Fibroblast of pulmonary artery (primary cell): ENCODE measurements at regions not wholly inside any gene's neighbourhood (a gene's known extent, or its start where the extent isn't known, plus 50 kb on each side); places are given as distances from the start of the nearest gene placed in this dataset.

Experiments
- DNase-seq: peaks from one replicate; pipeline ENCODE4 v3.0.0-alpha.2; 2010; ENCODE audit warnings: low read depth
- H3K4me3 ChIP-seq: replicated peaks from 2 replicates; pipeline ENCODE4 v1.5.1; 2011; ENCODE audit warnings: low read depth, mild to moderate bottlenecking, control low read depth, low read length, moderate library complexity
- TF ChIP-seq, protein P1 (sequence below): IDR thresholded peaks from 2 replicates; pipeline ENCODE4 v1.5.1; 2011; ENCODE audit warnings: mild to moderate bottlenecking, control low read depth, low read length, inconsistent platforms; ENCODE audit errors: missing control alignments

DNA sequence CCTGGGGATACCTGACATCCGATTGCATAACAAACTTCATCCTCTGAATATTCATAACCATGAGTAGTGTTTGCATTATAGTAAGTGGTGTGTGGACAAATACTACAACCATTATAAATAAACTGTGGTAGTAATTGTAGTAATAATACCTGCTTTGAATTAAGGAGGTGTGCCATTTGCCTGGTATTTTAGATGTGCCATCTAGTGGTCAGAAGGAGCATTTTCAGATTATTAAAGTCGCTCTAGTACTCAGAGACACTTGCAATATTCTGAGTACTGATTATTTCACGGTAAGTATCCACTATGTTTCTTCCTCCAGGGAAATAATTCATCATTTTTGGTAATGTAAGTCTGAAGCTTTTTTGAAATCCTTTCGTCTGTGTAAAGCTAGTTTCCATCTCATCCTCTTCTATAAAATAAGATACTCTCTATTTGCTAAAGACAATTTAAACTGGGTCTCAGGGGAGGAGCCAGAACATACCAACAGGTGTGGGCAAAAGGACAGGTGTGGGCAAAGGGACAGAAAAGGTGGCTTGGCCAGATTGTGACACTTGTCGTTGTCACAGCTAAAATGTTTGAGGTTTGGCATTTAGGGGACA lies 115.3 kb upstream of the WDR11 start:
- no peak overlapping the region for H3K4me3 ChIP-seq
- TF ChIP-seq, protein P1, sequence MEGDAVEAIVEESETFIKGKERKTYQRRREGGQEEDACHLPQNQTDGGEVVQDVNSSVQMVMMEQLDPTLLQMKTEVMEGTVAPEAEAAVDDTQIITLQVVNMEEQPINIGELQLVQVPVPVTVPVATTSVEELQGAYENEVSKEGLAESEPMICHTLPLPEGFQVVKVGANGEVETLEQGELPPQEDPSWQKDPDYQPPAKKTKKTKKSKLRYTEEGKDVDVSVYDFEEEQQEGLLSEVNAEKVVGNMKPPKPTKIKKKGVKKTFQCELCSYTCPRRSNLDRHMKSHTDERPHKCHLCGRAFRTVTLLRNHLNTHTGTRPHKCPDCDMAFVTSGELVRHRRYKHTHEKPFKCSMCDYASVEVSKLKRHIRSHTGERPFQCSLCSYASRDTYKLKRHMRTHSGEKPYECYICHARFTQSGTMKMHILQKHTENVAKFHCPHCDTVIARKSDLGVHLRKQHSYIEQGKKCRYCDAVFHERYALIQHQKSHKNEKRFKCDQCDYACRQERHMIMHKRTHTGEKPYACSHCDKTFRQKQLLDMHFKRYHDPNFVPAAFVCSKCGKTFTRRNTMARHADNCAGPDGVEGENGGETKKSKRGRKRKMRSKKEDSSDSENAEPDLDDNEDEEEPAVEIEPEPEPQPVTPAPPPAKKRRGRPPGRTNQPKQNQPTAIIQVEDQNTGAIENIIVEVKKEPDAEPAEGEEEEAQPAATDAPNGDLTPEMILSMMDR, result peak; percentile 72
- peak; percentile 44 for DNase-seq

DNA sequence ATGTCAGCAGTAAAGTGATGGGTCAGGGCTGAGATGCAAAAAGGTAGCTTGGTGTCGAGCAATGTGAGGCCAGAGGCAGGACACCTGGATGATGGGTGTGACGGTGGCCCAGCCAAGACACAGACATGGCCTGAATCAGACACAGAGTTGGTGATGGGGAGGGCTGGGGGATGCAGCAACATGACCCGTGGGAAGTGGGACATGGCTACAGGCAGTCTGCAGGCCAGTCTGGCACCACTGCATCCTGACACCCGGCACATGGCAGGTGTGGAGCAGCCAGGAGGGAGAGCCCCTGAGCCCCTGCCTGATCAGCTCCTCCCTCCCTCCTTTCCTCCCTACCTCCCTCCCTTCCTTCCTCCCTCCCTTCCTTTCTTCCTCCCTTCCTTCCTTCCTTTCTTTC lies 114.8 kb upstream of the WDR11 start:
- H3K4me3 ChIP-seq, result no peak overlapping the region
- TF ChIP-seq, protein P1, result no peak
- DNase-seq, result no peak

DNA sequence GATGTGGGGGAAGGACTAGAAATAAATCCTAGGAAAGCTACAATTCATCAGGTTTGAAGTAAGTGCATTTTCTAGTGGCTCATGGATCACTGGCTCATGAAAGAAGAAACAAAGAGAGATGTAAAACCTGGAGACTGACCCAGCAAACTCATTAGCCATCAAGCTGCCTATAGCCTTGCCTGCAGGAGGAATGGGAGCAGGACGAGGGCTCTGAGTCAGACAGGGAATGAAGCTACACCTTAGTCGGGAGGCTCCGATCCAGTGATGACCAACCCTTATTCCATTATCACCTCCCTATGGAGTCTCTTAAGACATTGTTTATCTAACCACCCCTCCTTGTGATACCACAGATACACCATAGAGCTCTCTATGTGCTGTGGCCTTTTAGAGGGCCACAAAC lies 112.5 kb upstream of the WDR11 start:
- DNase-seq, result no peak
- TF ChIP-seq, protein P1, result no peak
- no peak overlapping the region for H3K4me3 ChIP-seq

DNA sequence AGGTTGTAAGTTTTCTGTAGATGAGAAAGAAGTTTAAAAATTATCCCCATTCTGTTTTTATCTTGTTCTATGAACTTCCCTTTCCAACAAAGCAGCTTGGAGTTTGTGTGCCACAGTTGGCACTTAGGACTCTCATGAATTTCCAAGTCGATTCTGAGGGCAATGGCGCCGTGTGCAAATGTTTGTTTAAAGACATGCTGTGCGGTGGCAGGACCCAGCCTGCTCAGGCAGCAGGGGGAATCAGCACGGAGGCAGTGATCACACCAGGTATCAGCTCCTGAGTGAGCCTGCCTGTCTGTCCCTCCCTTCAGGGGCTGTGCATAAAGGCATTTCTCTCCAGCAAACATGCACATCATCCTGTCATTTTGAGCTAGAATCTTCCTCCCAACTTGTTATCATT lies 109.8 kb upstream of the WDR11 start:
- no peak for DNase-seq
- TF ChIP-seq, protein P1, result no peak
- H3K4me3 ChIP-seq, result no peak overlapping the region

DNA sequence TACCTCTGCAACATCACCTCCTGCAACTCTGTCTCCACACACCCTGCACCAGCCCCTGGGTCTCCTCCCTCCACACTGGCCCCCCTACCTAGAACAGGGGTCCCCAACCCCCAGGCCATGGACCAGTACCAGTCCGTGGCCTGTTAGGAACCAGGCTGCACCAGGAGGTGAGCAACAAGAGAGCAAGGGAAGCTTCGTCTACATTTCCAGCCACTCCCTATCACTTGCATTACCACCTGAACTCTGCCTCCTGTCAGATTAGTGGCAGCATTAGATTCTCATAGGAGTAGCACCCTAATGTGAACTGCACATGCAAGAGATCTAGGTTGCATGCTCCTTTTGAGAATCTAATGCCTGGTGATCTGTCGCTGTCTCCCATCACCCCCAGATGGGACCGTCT lies 108.8 kb upstream of the WDR11 start:
- TF ChIP-seq, protein P1, result no peak
- DNase-seq, result no peak
- H3K4me3 ChIP-seq, result no peak overlapping the region

DNA sequence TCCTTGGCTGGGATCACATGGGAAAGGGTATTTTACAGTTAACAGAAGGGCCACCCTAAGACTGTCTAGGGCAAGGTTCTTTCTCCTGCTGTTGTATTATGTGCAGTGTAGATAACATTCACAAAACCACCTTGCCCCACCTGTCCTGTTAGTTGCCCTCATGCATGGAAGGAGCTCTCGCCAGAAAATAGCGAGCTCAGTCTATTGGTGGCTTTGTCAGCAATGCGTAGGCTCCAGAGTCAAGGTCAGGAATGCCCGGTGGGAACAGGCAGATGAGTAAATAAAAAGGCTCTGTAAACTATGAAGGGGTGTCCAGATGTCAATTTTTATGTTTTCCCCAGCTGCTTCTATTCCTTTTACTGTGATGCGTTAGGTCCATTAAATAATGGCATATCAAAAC lies 107.1 kb upstream of the WDR11 start:
- H3K4me3 ChIP-seq, result no peak overlapping the region
- DNase-seq, result no peak

More for the DNA sequence above, 107.1 kb upstream of the WDR11 start:
- TF ChIP-seq, protein P1, result no peak
